ENCODE measurements at regions not wholly inside any gene's neighbourhood (a gene's known extent, or its start where the extent isn't known, plus 50 kb on each side); places are given as distances from the start of the nearest gene placed in this dataset.

DNA sequence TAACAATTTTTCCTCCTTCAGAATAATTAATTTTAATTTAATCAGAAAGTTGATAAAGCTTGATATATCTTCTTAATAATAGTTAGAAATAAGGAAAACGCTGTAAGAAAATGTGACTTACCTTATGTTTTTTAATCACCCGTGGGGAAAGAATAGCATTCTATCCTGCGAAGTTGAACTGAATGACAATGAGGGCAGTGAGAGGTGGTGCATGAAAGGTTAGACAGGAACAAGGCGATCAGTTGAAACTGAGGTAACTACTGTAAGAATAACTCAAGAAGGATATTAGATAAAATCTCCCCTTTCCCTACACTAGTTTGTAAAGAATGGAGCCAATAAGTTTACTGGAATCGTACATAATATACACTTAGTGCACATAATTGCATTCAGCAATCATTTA is 655.0 kb upstream of the NCAM2 start:
- DNase-seq (ENCODE audit: low read depth, low spot score) = no peak
- no peak for TF ChIP-seq EZH2 (IDR thresholded peaks at IDR 0.05; ENCODE audit: borderline replicate concordance, low read depth, low read length, severe bottlenecking)
- no peak for TF ChIP-seq FOS (IDR thresholded peaks at IDR 0.05; ENCODE audit: borderline replicate concordance, insufficient read depth, low read length)
- no peak for TF ChIP-seq GATA2 (IDR thresholded peaks at IDR 0.05; ENCODE audit: insufficient read depth, insufficient read length, low read depth, low read length)
- no peak for TF ChIP-seq POLR2A (IDR thresholded peaks at IDR 0.05; ENCODE audit: low read depth, low read length)
- TF ChIP-seq, protein P1, sequence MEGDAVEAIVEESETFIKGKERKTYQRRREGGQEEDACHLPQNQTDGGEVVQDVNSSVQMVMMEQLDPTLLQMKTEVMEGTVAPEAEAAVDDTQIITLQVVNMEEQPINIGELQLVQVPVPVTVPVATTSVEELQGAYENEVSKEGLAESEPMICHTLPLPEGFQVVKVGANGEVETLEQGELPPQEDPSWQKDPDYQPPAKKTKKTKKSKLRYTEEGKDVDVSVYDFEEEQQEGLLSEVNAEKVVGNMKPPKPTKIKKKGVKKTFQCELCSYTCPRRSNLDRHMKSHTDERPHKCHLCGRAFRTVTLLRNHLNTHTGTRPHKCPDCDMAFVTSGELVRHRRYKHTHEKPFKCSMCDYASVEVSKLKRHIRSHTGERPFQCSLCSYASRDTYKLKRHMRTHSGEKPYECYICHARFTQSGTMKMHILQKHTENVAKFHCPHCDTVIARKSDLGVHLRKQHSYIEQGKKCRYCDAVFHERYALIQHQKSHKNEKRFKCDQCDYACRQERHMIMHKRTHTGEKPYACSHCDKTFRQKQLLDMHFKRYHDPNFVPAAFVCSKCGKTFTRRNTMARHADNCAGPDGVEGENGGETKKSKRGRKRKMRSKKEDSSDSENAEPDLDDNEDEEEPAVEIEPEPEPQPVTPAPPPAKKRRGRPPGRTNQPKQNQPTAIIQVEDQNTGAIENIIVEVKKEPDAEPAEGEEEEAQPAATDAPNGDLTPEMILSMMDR (IDR thresholded peaks at IDR 0.05; ENCODE audit: extremely low read depth in 1 of 2, insufficient read depth in 1 of 2, low read depth in 1 of 2, low read length in 2 of 2) = no peak
- no peak for TF ChIP-seq JUN (IDR thresholded peaks at IDR 0.05; ENCODE audit: borderline replicate concordance, insufficient read depth, insufficient read length, low read depth)
- no peak for TF ChIP-seq POLR2AphosphoS5 (IDR thresholded peaks at IDR 0.05; ENCODE audit: insufficient read depth, low read depth, low read length)
- TF ChIP-seq, protein P2, sequence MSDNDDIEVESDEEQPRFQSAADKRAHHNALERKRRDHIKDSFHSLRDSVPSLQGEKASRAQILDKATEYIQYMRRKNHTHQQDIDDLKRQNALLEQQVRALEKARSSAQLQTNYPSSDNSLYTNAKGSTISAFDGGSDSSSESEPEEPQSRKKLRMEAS (IDR thresholded peaks at IDR 0.05; ENCODE audit: insufficient read depth, insufficient read length) = no peak
- no peak for TF ChIP-seq MYC (IDR thresholded peaks at IDR 0.05; ENCODE audit: low read depth, low read length)
- intact Hi-C loops (cut with micrococcal nuclease) = no loop called here
- Histone ChIP-seq H3K27ac (ENCODE audit: insufficient read depth, low read depth, low read length) (no peak overlapping the region), H3K36me3 (ENCODE audit: control insufficient read depth in 2 of 2, extremely low read depth in 1 of 2, insufficient read depth in 2 of 2, low read length in 2 of 2) (no peaks in the 10 kb centered on the region), H3K79me2 (ENCODE audit: control insufficient read depth, insufficient read depth, low read length) (no peaks in the 10 kb centered on the region), H3K9ac (replicated peaks; ENCODE audit: extremely low read depth, insufficient read depth, low read length) (no peak overlapping the region), H3K4me1 (ENCODE audit: control insufficient read depth, extremely low read depth, insufficient read depth, low read length) (no peaks in the 10 kb centered on the region), H2AFZ (ENCODE audit: low read depth, low read length) (no peak overlapping the region), H4K20me1 (replicated peaks; ENCODE audit: control insufficient read depth, extremely low read depth, insufficient read depth, low read length) (no peaks in the 10 kb centered on the region), H3K27me3 (ENCODE audit: control insufficient read depth in 2 of 2, insufficient read depth in 2 of 2, low read length in 2 of 2) (no peaks in the 10 kb centered on the region), H3K4me2 (ENCODE audit: insufficient read depth, low read length) (no peak overlapping the region), H3K9me1 (replicated peaks; ENCODE audit: control insufficient read depth, extremely low read depth, insufficient read depth, low read length) (no peaks in the 10 kb centered on the region), H3K4me3 (replicated peaks in 1 of 3; ENCODE audit: insufficient read depth in 1 of 3, low read depth in 1 of 3, low read length in 3 of 3) (no peak overlapping the region), H3K9me3 (replicated peaks; ENCODE audit: control insufficient read depth, insufficient read depth, low read length) (peaks cover 3% of the 10 kb centered on the region)
- no TSS peak for BruUV-seq (replicated peaks)
- ChIA-PET POLR2A (no interaction called here), CTCF (no interaction called here)
- dilution Hi-C loops (cut with MboI; ENCODE audit: extremely low pct_ligation_motif_present, low sequenced_read_pairs) = no loop called here
- FAIRE-seq = no peak

Measured in endothelial cell of umbilical vein (primary cell).